Effector memory CD4-positive, alpha-beta T cell (primary cell): ENCODE measurements at regions not wholly inside any gene's neighbourhood (a gene's known extent, or its start where the extent isn't known, plus 50 kb on each side); places are given as distances from the start of the nearest gene placed in this dataset.

Experiments used
- DNase-seq, 3 donors: peaks; one replicate each; pipeline ENCODE4 v3.0.0-alpha.2; 2020
- H3K27ac ChIP-seq: 2 replicates; pipeline ENCODE4 v1.7.0; 2013; ENCODE audit warnings: mild to moderate bottlenecking, low read length, moderate library complexity; ENCODE audit not compliant: insufficient read depth, poor library complexity, severe bottlenecking
- H3K27me3 ChIP-seq: replicated peaks from 2 replicates; pipeline ENCODE4 v1.7.0; 2013; ENCODE audit warnings: mild to moderate bottlenecking, low read length; ENCODE audit not compliant: insufficient read depth, control insufficient read depth, poor library complexity, severe bottlenecking
- H3K36me3 ChIP-seq: 2 replicates; pipeline ENCODE4 v1.7.0; 2013; ENCODE audit warnings: mild to moderate bottlenecking, low read length, moderate library complexity; ENCODE audit not compliant: control insufficient read depth, insufficient read depth
- H3K4me1 ChIP-seq: 2 replicates; pipeline ENCODE4 v1.7.0; 2013; ENCODE audit warnings: low read length, mild to moderate bottlenecking; ENCODE audit not compliant: control insufficient read depth, insufficient read depth, poor library complexity, severe bottlenecking
- H3K4me3 ChIP-seq: 2 replicates; pipeline ENCODE4 v1.7.0; 2013; ENCODE audit warnings: low read length, low read depth, mild to moderate bottlenecking; ENCODE audit not compliant: insufficient read depth, poor library complexity, severe bottlenecking
- H3K9me3 ChIP-seq: 2 replicates; pipeline ENCODE4 v1.7.0; 2013; ENCODE audit warnings: mild to moderate bottlenecking, low read length, moderate library complexity; ENCODE audit not compliant: control insufficient read depth

DNA sequence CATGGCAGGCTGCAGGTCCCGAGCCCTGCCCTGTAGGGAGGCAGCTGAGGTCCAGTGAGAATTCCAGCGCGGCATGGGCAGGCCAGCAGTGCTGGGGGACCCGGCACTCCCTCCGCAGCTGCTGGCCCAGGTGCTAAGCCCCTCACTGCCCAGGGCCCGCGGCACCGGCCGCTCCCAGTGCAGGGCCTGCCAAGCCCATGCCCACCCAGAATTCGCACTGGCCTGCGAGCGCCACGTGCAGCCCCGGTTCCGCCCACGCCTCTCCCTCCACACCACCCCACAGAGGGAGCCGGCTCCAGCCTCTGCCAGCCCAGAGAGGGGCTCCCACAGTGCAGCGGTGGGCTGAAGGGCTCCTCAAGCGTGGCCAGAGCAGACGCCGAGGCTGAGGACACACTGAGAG, 158.5 kb upstream of the ACVR2A start:
- H3K9me3 ChIP-seq, result no peaks in the 10 kb centered on the region
- H3K36me3 ChIP-seq, result no peaks in the 10 kb centered on the region
- no peaks in the 10 kb centered on the region for H3K4me1 ChIP-seq
- H3K27ac ChIP-seq, result no peak overlapping the region
- H3K27me3 ChIP-seq, result no peaks in the 10 kb centered on the region
- DNase-seq, result no peak
- no peak overlapping the region for H3K4me3 ChIP-seq

- H3K4me3 ChIP-seq, result no peak overlapping the region
- no peaks in the 10 kb centered on the region for H3K36me3 ChIP-seq
- no peak for DNase-seq
- H3K27ac ChIP-seq, result no peak overlapping the region
- H3K9me3 ChIP-seq, result no peaks in the 10 kb centered on the region
- H3K4me1 ChIP-seq, result no peaks in the 10 kb centered on the region
- H3K27me3 ChIP-seq, result no peaks in the 10 kb centered on the region
Observed at GRCh38 chr2:147684903-147685302, 159.9 kb upstream of the ACVR2A start.

- DNase-seq, result no peak
- Histone ChIP-seq H3K27me3 (no peaks in the 10 kb centered on the region), H3K36me3 (no peaks in the 10 kb centered on the region), H3K9me3 (no peaks in the 10 kb centered on the region), H3K27ac (no peak overlapping the region), H3K4me1 (no peaks in the 10 kb centered on the region), H3K4me3 (no peak overlapping the region)
Observed at GRCh38 chr2:147683380-147683779, 161.4 kb upstream of the ACVR2A start.

GRCh38 chr2:147681093-147681492, 163.7 kb upstream of the ACVR2A start:
- Histone ChIP-seq H3K36me3 (no peaks in the 10 kb centered on the region), H3K4me3 (no peak overlapping the region), H3K4me1 (no peaks in the 10 kb centered on the region), H3K27ac (no peak overlapping the region), H3K9me3 (no peaks in the 10 kb centered on the region), H3K27me3 (no peaks in the 10 kb centered on the region)
- no peak for DNase-seq

DNA sequence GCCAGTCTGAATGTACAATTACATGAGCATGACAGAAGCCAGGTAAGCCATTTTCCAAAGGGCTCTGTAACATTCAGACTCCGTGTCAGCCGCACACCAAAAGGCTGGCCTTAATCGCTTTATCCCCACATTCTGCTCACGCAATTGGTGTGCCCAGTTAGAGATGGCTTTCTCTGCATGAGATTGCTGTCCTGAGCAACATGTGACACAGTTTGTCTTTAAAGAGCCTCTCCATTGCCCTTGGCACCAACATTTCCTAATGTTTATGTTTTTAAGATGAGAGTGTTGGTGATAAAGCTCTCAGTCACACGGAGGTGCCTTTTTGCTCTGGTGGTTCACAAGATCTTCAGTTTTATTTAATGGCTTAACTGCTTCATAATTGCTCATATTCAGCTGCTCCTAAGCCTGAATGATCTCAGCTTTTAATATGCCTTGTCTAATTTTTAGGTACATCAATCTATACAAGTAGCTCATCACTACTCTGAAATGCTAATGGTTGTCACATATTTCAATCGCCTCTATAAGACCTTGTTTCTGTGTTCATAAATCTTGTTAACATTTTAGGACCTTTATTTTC, 164.8 kb upstream of the ACVR2A start:
- no peak overlapping the region for H3K27ac ChIP-seq
- H3K9me3 ChIP-seq, result no peaks in the 10 kb centered on the region
- no peak for DNase-seq
- no peaks in the 10 kb centered on the region for H3K27me3 ChIP-seq
- H3K4me1 ChIP-seq, result no peaks in the 10 kb centered on the region
- H3K4me3 ChIP-seq, result no peak overlapping the region
- no peaks in the 10 kb centered on the region for H3K36me3 ChIP-seq

DNA sequence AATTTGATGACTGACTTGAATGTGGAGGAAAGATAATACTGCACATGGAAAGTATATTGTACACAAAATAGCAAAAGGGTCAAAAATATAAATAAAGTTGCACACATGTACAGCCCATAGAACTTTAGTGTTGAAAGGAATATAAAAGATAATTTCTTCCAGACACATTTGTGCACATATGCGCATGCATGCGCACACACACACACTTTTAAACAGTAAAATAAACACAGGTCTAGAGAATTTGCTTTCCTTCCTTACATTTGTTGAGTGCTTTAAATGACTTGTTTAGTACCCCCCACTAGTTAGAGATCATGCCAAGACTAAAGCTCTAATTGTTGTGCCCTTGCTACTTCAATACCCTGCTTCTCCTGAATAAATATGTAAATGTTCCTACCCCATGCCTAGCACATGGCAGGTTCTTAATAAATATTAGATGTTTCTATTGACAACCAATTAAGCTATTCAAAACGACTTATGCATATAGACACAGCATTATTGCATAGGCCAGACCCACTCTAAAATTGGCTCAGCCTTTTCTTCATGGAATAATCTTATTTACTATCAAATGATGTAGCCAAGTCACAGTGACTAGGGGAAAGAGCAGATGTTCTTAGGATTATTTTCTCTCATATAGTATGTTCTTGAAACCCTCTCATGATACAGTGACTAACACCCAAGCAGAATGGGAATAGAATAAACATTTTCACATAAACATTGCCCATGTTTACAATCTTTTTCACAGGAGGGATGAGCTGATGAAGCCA, 165.5 kb upstream of the ACVR2A start:
- Histone ChIP-seq H3K9me3 (no peaks in the 10 kb centered on the region), H3K4me3 (no peak overlapping the region), H3K36me3 (no peaks in the 10 kb centered on the region), H3K27ac (no peak overlapping the region), H3K27me3 (no peaks in the 10 kb centered on the region), H3K4me1 (no peaks in the 10 kb centered on the region)
- DNase-seq, result no peak

- Histone ChIP-seq H3K27ac (no peak overlapping the region), H3K27me3 (no peaks in the 10 kb centered on the region), H3K36me3 (no peaks in the 10 kb centered on the region), H3K4me3 (no peak overlapping the region), H3K9me3 (no peaks in the 10 kb centered on the region), H3K4me1 (peaks cover 18% of the 10 kb centered on the region)
- no peak for DNase-seq
Observed at GRCh38 chr2:147665105-147665504, 179.7 kb upstream of the ACVR2A start.

DNA sequence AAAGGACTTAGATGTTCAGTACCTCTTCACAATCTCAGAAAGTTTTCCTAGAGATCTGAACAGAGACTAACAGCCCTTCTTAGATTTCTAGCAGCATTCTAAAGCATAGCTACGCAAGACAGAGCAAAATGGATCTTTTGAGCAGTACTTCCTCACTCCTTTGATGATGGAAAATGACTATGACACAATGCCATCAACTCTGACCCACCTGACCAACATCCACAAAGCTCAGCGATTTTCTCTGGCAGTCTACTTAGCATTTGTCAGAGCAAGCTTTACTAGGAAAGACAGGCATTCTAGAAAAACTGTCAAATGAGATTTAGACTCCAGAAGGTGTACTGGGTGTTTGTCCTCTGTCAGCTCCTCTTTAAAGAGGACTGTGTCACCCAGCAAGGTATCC, 180.9 kb upstream of the ACVR2A start:
- Histone ChIP-seq H3K36me3 (no peaks in the 10 kb centered on the region), H3K4me3 (peak overlapping the region; percentile 40), H3K9me3 (no peaks in the 10 kb centered on the region), H3K27ac (peak overlapping the region; percentile 63), H3K27me3 (no peaks in the 10 kb centered on the region), H3K4me1 (peaks cover 18% of the 10 kb centered on the region)
- no peak for DNase-seq

- H3K4me3 ChIP-seq, result peak overlapping the region; percentile 40
- peaks cover 18% of the 10 kb centered on the region for H3K4me1 ChIP-seq
- peak overlapping the region; percentile 63 for H3K27ac ChIP-seq
- no peaks in the 10 kb centered on the region for H3K27me3 ChIP-seq
- H3K9me3 ChIP-seq, result no peaks in the 10 kb centered on the region
- no peaks in the 10 kb centered on the region for H3K36me3 ChIP-seq
- no peak for DNase-seq
Observed at GRCh38 chr2:147663153-147663961, 181.5 kb upstream of the ACVR2A start.

DNA sequence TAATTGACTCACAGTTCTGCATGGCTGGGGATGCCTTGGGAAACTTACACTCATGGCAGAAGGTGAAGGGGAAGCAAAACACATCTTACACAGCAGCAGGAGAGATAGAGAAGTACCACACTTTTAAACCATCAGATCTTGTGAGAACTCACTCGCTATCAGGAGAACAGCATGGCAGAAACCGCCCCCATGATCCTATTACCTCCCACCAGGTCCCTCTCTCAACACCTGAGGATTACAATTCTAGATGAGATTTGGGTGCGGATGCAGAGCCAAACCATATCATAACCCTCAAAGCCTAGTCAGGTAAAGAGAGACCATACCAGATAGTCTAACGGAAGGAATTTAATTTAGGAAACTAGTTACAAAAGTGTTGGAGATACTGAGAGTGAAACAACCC, 182.6 kb upstream of the ACVR2A start:
- Histone ChIP-seq H3K36me3 (no peaks in the 10 kb centered on the region), H3K4me3 (no peak overlapping the region), H3K27ac (peak overlapping the region; percentile 63)

More for the DNA sequence above, 182.6 kb upstream of the ACVR2A start:
- DNase-seq, result no peak
- Histone ChIP-seq H3K9me3 (no peaks in the 10 kb centered on the region), H3K4me1 (peaks cover 18% of the 10 kb centered on the region), H3K27me3 (no peaks in the 10 kb centered on the region)
